ENCODE measurements at regions not wholly inside any gene's neighbourhood (a gene's known extent, or its start where the extent isn't known, plus 50 kb on each side); places are given as distances from the start of the nearest gene placed in this dataset.

- WGBS, 5 donors: 83 to 98% (median 92%) methylated on average over 2 of the region's 2 CpGs
- Histone ChIP-seq H3K27me3 (no peaks in the 10 kb centered on the region), H3K36me3 (no peaks in the 10 kb centered on the region), H3K4me3 (no peak overlapping the region), H3K9me3 (peaks cover 0 to 3% (median 1%) of the 10 kb centered on the region in 4 donors), H3K27ac (no peak overlapping the region), H3K4me1 (no peaks in the 10 kb centered on the region)
- no peak for DNase-seq
- intact Hi-C loops (cut with DNase I; ENCODE audit: low total_unique reads): no loop called here
- TF ChIP-seq POLR2AphosphoS5 (IDR thresholded peaks at IDR 0.05) (no peak), CTCF (IDR thresholded peaks at IDR 0.05) (no peak), EP300 (IDR thresholded peaks at IDR 0.05) (no peak), POLR2A (IDR thresholded peaks at IDR 0.05) (no peak)
Observed at GRCh38 chr4:163902417-163902816, 407.9 kb downstream of the TMA16 start.

- no peak for TF ChIP-seq CTCF (IDR thresholded peaks at IDR 0.05)
- TF ChIP-seq POLR2A (IDR thresholded peaks at IDR 0.05): no peak
- no peak for TF ChIP-seq POLR2AphosphoS5 (IDR thresholded peaks at IDR 0.05)
- no peak for TF ChIP-seq EP300 (IDR thresholded peaks at IDR 0.05)
- DNase-seq: no peak
- no peaks in the 10 kb centered on the region for H3K36me3 ChIP-seq
- WGBS, 5 donors: 54 to 68% (median 56%) methylated on average over 5 of the region's 5 CpGs
- no peaks in the 10 kb centered on the region for H3K27me3 ChIP-seq
- H3K9me3 ChIP-seq: no peaks in the 10 kb centered on the region
- no peak overlapping the region for H3K4me3 ChIP-seq
- intact Hi-C loops (cut with DNase I; ENCODE audit: low total_unique reads): no loop called here
- H3K27ac ChIP-seq: no peak overlapping the region
- no peaks in the 10 kb centered on the region for H3K4me1 ChIP-seq
Observed at GRCh38 chr4:163911891-163912290, 417.4 kb downstream of the TMA16 start.

- 70 to 78% (median 73%) methylated on average over 4 of the region's 4 CpGs for WGBS, 5 donors
- H3K27me3 ChIP-seq: no peaks in the 10 kb centered on the region
- intact Hi-C loops (cut with DNase I; ENCODE audit: low total_unique reads): no loop called here
- DNase-seq: no peak
- no peaks in the 10 kb centered on the region for H3K4me1 ChIP-seq
- H3K9me3 ChIP-seq: no peaks in the 10 kb centered on the region
- no peak overlapping the region for H3K27ac ChIP-seq
- no peak for TF ChIP-seq POLR2A (IDR thresholded peaks at IDR 0.05)
- TF ChIP-seq CTCF (IDR thresholded peaks at IDR 0.05): no peak
- H3K36me3 ChIP-seq: no peaks in the 10 kb centered on the region
- no peak overlapping the region for H3K4me3 ChIP-seq
Observed at GRCh38 chr4:163913571-163913970, 419.1 kb downstream of the TMA16 start.

GRCh38 chr4:163915896-163916295, 421.4 kb downstream of the TMA16 start:
- DNase-seq: no peak
- H3K9me3 ChIP-seq: no peaks in the 10 kb centered on the region
- TF ChIP-seq EP300 (IDR thresholded peaks at IDR 0.05) (no peak), CTCF (IDR thresholded peaks at IDR 0.05) (no peak), POLR2AphosphoS5 (IDR thresholded peaks at IDR 0.05) (no peak), POLR2A (IDR thresholded peaks at IDR 0.05) (no peak)
- no peaks in the 10 kb centered on the region for H3K4me1 ChIP-seq
- no peaks in the 10 kb centered on the region for H3K36me3 ChIP-seq
- intact Hi-C loops (cut with DNase I; ENCODE audit: low total_unique reads): no loop called here
- 81 to 97% (median 95%) methylated on average over 3 of the region's 3 CpGs for WGBS, 5 donors
- no peak overlapping the region for H3K27ac ChIP-seq
- no peak overlapping the region for H3K4me3 ChIP-seq
- H3K27me3 ChIP-seq: no peaks in the 10 kb centered on the region

Measured in stomach (tissue), 8 donors.